ENCODE measurements at regions not wholly inside any gene's neighbourhood (a gene's known extent, or its start where the extent isn't known, plus 50 kb on each side); places are given as distances from the start of the nearest gene placed in this dataset.

GRCh38 chr1:182159443-182159842 is 97.9 kb upstream of the ZNF648 start:
- TF ChIP-seq CTCF (IDR thresholded peaks at IDR 0.05) = no peak
- TF ChIP-seq POLR2A (IDR thresholded peaks at IDR 0.05) = no peak
- no peak for TF ChIP-seq POLR2AphosphoS5 (IDR thresholded peaks at IDR 0.05)
